ENCODE measurements at regions not wholly inside any gene's neighbourhood (a gene's known extent, or its start where the extent isn't known, plus 50 kb on each side); places are given as distances from the start of the nearest gene placed in this dataset.

DNA sequence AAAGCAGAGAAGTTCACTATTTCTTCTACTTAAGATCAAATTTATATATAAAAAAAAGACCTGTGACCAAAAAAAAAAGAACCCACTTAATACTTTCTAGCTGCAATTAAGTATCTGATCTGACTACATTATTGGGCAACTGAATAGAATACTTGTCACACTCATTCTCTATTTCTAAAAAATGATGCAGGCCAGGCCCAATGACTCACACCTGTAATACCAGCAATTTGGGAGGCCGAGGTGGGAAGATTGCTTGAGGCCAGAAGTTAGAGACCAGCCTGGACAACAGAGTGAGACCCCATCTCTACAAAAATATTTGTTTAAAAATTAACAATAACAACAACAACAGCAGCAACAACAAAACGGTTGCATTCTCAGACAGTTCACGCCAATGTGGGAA lies 108.8 kb upstream of the BMP2K start:
- no peak for DNase-seq (ENCODE audit: low spot score)
- in situ Hi-C loops (cut with MboI; ENCODE audit: low sequenced_read_pairs, unreplicated experiment): no loop called here
- TF ChIP-seq, protein P1, sequence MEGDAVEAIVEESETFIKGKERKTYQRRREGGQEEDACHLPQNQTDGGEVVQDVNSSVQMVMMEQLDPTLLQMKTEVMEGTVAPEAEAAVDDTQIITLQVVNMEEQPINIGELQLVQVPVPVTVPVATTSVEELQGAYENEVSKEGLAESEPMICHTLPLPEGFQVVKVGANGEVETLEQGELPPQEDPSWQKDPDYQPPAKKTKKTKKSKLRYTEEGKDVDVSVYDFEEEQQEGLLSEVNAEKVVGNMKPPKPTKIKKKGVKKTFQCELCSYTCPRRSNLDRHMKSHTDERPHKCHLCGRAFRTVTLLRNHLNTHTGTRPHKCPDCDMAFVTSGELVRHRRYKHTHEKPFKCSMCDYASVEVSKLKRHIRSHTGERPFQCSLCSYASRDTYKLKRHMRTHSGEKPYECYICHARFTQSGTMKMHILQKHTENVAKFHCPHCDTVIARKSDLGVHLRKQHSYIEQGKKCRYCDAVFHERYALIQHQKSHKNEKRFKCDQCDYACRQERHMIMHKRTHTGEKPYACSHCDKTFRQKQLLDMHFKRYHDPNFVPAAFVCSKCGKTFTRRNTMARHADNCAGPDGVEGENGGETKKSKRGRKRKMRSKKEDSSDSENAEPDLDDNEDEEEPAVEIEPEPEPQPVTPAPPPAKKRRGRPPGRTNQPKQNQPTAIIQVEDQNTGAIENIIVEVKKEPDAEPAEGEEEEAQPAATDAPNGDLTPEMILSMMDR (IDR thresholded peaks at IDR 0.05; ENCODE audit: borderline replicate concordance, control extremely low read depth, extremely low read depth, insufficient read depth, missing control alignments): no peak

DNA sequence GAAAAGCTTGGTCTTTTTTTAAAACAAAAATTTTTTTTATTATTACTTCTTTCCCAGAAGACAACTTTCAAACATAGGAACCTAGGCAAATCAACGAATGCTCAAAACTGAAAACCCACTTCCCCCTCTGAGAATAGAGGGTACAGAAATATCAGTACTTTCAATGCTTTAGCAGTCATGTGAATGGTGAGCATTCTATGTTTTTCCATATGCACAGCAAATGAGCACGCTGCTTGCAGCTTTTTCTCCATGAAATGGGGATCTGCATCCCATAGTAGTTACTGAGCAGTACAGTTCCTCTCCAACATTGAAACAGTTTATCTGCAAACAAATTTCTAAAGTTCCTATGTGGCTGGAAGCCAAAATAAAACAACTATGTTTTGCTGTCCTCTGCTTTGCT lies 108.4 kb upstream of the BMP2K start:
- in situ Hi-C loops (cut with MboI; ENCODE audit: low sequenced_read_pairs, unreplicated experiment): no loop called here
- TF ChIP-seq, protein P1 (IDR thresholded peaks at IDR 0.05; ENCODE audit: borderline replicate concordance, control extremely low read depth, extremely low read depth, insufficient read depth, missing control alignments): no peak
- peak; percentile 26 for DNase-seq (ENCODE audit: low spot score)

DNA sequence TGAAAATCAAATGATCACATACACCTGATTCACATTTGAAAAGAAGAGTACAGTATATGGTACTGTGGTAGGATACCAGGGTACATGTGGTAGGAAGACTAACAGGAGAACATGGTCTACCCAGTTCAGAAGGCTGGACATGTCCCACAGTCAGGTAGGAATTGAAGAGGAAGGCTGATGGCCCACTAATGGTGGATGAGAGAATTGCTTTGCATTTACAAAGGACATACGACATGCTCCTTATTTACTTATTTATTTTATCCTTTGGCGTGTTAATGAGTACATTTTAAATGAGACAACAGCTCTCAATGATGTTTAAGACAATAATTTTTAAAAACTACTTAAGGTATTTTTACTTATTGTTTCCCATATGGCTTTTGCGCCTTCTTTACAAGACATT lies 106.7 kb upstream of the BMP2K start:
- no peak for DNase-seq (ENCODE audit: low spot score)
- in situ Hi-C loops (cut with MboI; ENCODE audit: low sequenced_read_pairs, unreplicated experiment): no loop called here
- TF ChIP-seq, protein P1 (IDR thresholded peaks at IDR 0.05; ENCODE audit: borderline replicate concordance, control extremely low read depth, extremely low read depth, insufficient read depth, missing control alignments): no peak

DNA sequence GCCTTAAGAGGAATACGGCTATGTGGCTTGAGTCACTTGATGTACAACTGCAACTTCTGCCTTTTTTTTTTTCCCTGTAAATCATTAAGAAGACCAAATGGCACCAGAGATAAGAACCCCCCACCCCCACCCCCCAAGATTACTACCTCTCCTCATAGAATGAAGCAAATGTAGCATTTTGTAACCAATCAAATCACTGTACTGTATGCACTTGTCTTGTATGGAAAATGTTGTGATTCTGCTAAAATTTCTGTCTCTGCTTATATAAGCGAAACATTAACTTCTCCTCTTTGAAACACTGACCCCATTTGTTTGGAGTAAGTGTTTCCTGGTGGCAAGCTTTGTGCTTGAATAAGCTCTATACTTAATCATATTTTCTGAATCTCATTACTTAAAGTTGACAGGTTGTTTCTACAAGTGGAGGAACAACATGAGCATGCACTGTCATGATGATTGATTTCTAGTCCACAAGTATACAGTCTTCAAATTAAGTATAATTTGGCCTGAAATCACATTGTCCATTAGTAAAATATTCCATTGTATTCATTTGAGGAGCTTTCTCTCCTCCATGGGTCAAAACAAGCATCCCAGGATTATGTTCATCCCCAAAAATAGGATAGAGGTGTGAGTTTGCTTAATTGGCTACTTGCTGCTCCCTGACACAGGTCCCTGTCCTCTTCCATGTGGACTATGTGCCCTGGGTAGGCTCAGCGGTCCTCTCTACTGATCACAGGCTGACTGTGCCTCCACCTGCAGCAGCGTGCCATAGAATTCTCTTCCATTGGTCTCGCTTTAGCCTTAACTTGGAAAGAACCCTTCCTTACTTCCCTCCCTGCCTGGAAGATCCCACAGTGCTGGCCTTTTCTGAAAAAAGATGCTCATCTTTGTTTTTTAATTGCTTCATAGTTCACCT lies 104.0 kb upstream of the BMP2K start:
- in situ Hi-C loops (cut with MboI; ENCODE audit: low sequenced_read_pairs, unreplicated experiment): no loop called here
- TF ChIP-seq, protein P1 (IDR thresholded peaks at IDR 0.05; ENCODE audit: borderline replicate concordance, control extremely low read depth, extremely low read depth, insufficient read depth, missing control alignments): no peak
- DNase-seq (ENCODE audit: low spot score): no peak

DNA sequence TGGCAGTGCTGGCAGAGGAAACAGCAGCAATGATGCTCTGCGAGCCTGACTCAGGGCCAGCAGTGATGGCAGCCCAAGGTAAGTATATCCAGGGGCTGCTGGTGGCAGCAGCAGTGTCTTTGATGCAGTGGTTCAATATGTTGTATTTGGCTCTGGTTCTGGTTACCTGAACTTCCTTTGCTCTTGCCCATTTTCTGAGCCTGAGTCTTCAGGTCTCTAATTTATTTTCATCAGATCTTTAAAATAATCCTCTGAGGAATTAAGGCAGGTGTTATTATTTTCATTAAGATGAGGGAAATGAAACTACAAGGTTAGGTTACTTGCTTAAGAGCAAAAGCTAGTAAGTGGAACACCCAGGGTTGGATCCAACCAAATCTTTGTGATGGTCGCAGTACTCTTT lies 102.8 kb upstream of the BMP2K start:
- in situ Hi-C loops (cut with MboI; ENCODE audit: low sequenced_read_pairs, unreplicated experiment): no loop called here
- no peak for DNase-seq (ENCODE audit: low spot score)
- TF ChIP-seq, protein P1 (IDR thresholded peaks at IDR 0.05; ENCODE audit: borderline replicate concordance, control extremely low read depth, extremely low read depth, insufficient read depth, missing control alignments): no peak

DNA sequence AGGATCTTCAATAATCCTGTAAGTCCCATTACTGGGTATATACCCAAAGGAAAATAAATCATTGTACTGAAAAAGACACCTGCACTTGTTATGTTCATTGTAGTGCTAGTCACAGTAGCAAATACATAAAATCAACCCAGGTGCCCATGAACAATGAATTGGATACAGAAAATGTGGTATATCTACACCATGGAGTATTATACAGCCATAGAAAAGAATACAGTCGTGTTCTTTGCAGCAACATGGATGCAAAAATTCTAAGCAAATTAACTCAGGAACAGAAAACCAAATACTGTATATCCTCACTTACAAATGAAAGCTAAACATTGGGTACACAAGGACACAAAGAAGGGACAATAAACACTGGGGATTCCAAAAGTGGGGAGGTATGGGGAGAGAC lies 100.8 kb upstream of the BMP2K start:
- no peak for DNase-seq (ENCODE audit: low spot score)
- TF ChIP-seq, protein P1 (IDR thresholded peaks at IDR 0.05; ENCODE audit: borderline replicate concordance, control extremely low read depth, extremely low read depth, insufficient read depth, missing control alignments): no peak
- in situ Hi-C loops (cut with MboI; ENCODE audit: low sequenced_read_pairs, unreplicated experiment): no loop called here

Data from GM13976 (cell line).